H9 (cell line): ENCODE measurements at regions not wholly inside any gene's neighbourhood (a gene's known extent, or its start where the extent isn't known, plus 50 kb on each side); places are given as distances from the start of the nearest gene placed in this dataset.

ENCODE experiments used
- DNase-seq: peaks from one replicate; pipeline ENCODE4 v3.0.0-alpha.2; 2017
- H2AFZ ChIP-seq: one replicate; pipeline ENCODE4 v1.6.1; 2013; ENCODE audit warnings: mild to moderate bottlenecking, low read length, control low read depth, moderate library complexity
- H2AK5ac ChIP-seq: 2 replicates; pipeline ENCODE4 v1.6.1; 2013; ENCODE audit warnings: low read length, control low read depth, mixed read lengths; ENCODE audit not compliant: insufficient read length
- H2BK120ac ChIP-seq: one replicate; pipeline ENCODE4 v1.6.1; 2013; ENCODE audit warnings: low read depth, mild to moderate bottlenecking, low read length, control low read depth, inconsistent platforms; ENCODE audit not compliant: poor library complexity, severe bottlenecking
- H2BK12ac ChIP-seq: 2 replicates; pipeline ENCODE4 v1.6.1; 2013; ENCODE audit warnings: low read length, control low read depth, mixed read lengths, low read depth; ENCODE audit not compliant: insufficient read length
- H2BK15ac ChIP-seq: 2 replicates; pipeline ENCODE4 v1.6.1; 2013; ENCODE audit warnings: low read depth, low read length, control low read depth
- H2BK20ac ChIP-seq: one replicate; pipeline ENCODE4 v1.6.1; 2013; ENCODE audit warnings: low read depth, mild to moderate bottlenecking, low read length, control low read depth, inconsistent platforms; ENCODE audit not compliant: poor library complexity, severe bottlenecking
- H2BK5ac ChIP-seq: 2 replicates; pipeline ENCODE4 v1.6.1; 2013; ENCODE audit warnings: low read length, control low read depth, mixed read lengths; ENCODE audit not compliant: insufficient read length
- H3K14ac ChIP-seq: 2 replicates; pipeline ENCODE4 v1.6.1; 2013; ENCODE audit warnings: low read length, control low read depth; ENCODE audit not compliant: insufficient read depth
- H3K18ac ChIP-seq: 2 replicates; pipeline ENCODE4 v1.6.1; 2013; ENCODE audit warnings: low read depth, mild to moderate bottlenecking, mixed read lengths, low read length, control low read depth; ENCODE audit not compliant: insufficient read length
- H3K23ac ChIP-seq: 2 replicates; pipeline ENCODE4 v1.6.1; 2013; ENCODE audit warnings: low read length, control low read depth, mixed read lengths, low read depth; ENCODE audit not compliant: insufficient read length
- H3K23me2 ChIP-seq: 2 replicates; pipeline ENCODE4 v1.6.1; 2013; ENCODE audit warnings: low read depth, mild to moderate bottlenecking, mixed read lengths, low read length, control low read depth; ENCODE audit not compliant: insufficient read length, poor library complexity, severe bottlenecking
- H3K27ac ChIP-seq: 2 replicates; pipeline ENCODE4 v1.5.1; 2013; ENCODE audit warnings: low read length, control low read depth, mixed read lengths, low read depth; ENCODE audit not compliant: insufficient read length
- H3K27me3 ChIP-seq: 2 replicates; pipeline ENCODE4 v1.6.1; 2013; ENCODE audit warnings: low read length, control low read depth, inconsistent platforms; ENCODE audit not compliant: insufficient read depth
- H3K4ac ChIP-seq: 2 replicates; pipeline ENCODE4 v1.6.1; 2013; ENCODE audit warnings: low read depth, mild to moderate bottlenecking, control low read depth, inconsistent platforms, low read length, moderate library complexity
- H3K4me1 ChIP-seq: 2 replicates; pipeline ENCODE4 v1.6.1; 2013; ENCODE audit warnings: low read length, control low read depth, inconsistent platforms; ENCODE audit not compliant: insufficient read depth
- H3K4me2 ChIP-seq: 2 replicates; pipeline ENCODE4 v1.6.1; 2013; ENCODE audit warnings: low read length, control low read depth, mixed read lengths; ENCODE audit not compliant: insufficient read length, insufficient read depth
- H3K56ac ChIP-seq: 2 replicates; pipeline ENCODE4 v1.6.1; 2013; ENCODE audit warnings: low read depth, mild to moderate bottlenecking, mixed read lengths, low read length, control low read depth; ENCODE audit not compliant: insufficient read length
- H3K79me1 ChIP-seq: 2 replicates; pipeline ENCODE4 v1.6.1; 2013; ENCODE audit warnings: low read depth, mild to moderate bottlenecking, moderate library complexity, low read length, control low read depth, inconsistent platforms; ENCODE audit not compliant: insufficient read depth, poor library complexity, severe bottlenecking
- H3K79me2 ChIP-seq: 2 replicates; pipeline ENCODE4 v1.6.1; 2013; ENCODE audit warnings: low read length, control low read depth, inconsistent platforms; ENCODE audit not compliant: insufficient read depth
- H3K9ac ChIP-seq: 2 replicates; pipeline ENCODE4 v1.6.1; 2013; ENCODE audit warnings: low read length, control low read depth, mixed read lengths; ENCODE audit not compliant: insufficient read length; ENCODE audit errors: extremely low read depth
- H3K9me3 ChIP-seq: one replicate; pipeline ENCODE4 v1.6.1; 2013; ENCODE audit warnings: low read depth, low read length, inconsistent platforms; ENCODE audit not compliant: control insufficient read depth
- H3T11ph ChIP-seq: one replicate; pipeline ENCODE4 v1.6.1; 2013; ENCODE audit warnings: mild to moderate bottlenecking, low read length, control low read depth, inconsistent platforms
- H4K20me1 ChIP-seq: one replicate; pipeline ENCODE4 v1.6.1; 2013; ENCODE audit not compliant: control insufficient read depth, insufficient read length, insufficient read depth
- H4K5ac ChIP-seq: 2 replicates; pipeline ENCODE4 v1.6.1; 2013; ENCODE audit warnings: low read depth, mild to moderate bottlenecking, mixed read lengths, low read length, control low read depth; ENCODE audit not compliant: insufficient read length
- H4K8ac ChIP-seq: replicated peaks from 2 replicates; pipeline ENCODE4 v1.6.1; 2013; ENCODE audit warnings: low read length, control low read depth, mixed read lengths, low read depth; ENCODE audit not compliant: insufficient read length
- H4K91ac ChIP-seq: 2 replicates; pipeline ENCODE4 v1.6.1; 2013; ENCODE audit warnings: low read depth, mild to moderate bottlenecking, moderate library complexity, mixed read lengths, low read length, control low read depth; ENCODE audit not compliant: insufficient read length
- H3K27ac Mint-ChIP-seq, 3 experiments: 2 replicates in 2 of 3; 3 replicates in 1 of 3; pipeline ENCODE4 v1.8.0; 2020 to 2021; ENCODE audit warnings: mixed read lengths in 3 of 3, mild to moderate bottlenecking in 1 of 3, moderate library complexity in 1 of 3
- H3K27me3 Mint-ChIP-seq: 2 replicates; pipeline ENCODE4 v1.8.0; 2021; ENCODE audit warnings: low read depth, mild to moderate bottlenecking, moderate library complexity, mixed read lengths
- H3K36me3 Mint-ChIP-seq, 3 experiments: 2 replicates in 2 of 3; 3 replicates in 1 of 3; pipeline ENCODE4 v1.8.0; 2020 to 2021; ENCODE audit warnings: low read depth in 3 of 3, mixed read lengths in 3 of 3; ENCODE audit not compliant: insufficient read depth in 1 of 3
- H3K4me1 Mint-ChIP-seq, 2 experiments: 2 replicates each; pipeline ENCODE4 v1.8.0; 2020; ENCODE audit warnings: mixed read lengths in 2 of 2
- H3K4me3 Mint-ChIP-seq, 2 experiments: 2 replicates in 1 of 2; 3 replicates in 1 of 2; pipeline ENCODE4 v1.8.0; 2020 to 2021; ENCODE audit warnings: mild to moderate bottlenecking in 2 of 2, mixed read lengths in 2 of 2, moderate library complexity in 1 of 2
- H3K9me3 Mint-ChIP-seq, 2 experiments: 2 replicates in 1 of 2; 3 replicates in 1 of 2; pipeline ENCODE4 v1.8.0; 2020; ENCODE audit warnings: mild to moderate bottlenecking in 2 of 2, mixed read lengths in 2 of 2, moderate library complexity in 1 of 2
- CTCF ChIP-seq: fragments of 200-600 bp; sonication (generic); conservative IDR thresholded peaks from 3 replicates; pipeline ENCODE4 v1.8.0; 2021; ENCODE audit warnings: antibody characterized with exemption, mild to moderate bottlenecking
- WGBS: extraction: QIAGEN DNeasy Blood & Tissue Kit; methylation state at CpG from one replicate; pipeline ENCODE4 v1.1.7; 2013; ENCODE audit warnings: missing lambda C conversion rate, low lambda C conversion rate, mixed read lengths; ENCODE audit not compliant: insufficient read length; ENCODE audit errors: extremely low coverage; 5-methylcytosine and 5-hydroxymethylcytosine counted together

DNA sequence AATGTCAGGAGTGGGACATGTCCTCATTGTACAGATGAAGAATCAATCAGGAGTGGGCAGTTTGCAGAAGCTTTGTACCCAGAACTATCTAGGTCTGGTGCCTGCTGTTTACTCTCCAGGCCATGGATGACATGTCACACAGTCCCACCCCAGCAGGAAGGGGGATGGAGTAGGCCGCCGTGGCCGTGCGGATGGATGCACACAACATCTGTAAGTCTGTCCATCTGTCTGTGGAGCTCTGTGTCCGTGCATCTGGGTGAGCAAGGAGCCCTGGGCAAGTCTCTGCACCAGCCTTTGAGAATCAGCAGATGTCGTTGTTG lies 311.5 kb upstream of the IRX4 start:
- H3K27ac Mint-ChIP-seq, result no peak overlapping the region

More for the DNA sequence above, 311.5 kb upstream of the IRX4 start:
- H3K79me1 ChIP-seq, result no peaks in the 10 kb centered on the region
- no peak overlapping the region for H2AK5ac ChIP-seq
- DNase-seq, result no peak
- Mint-ChIP-seq H3K27me3 (peaks cover 9% of the 10 kb centered on the region), H3K36me3 (peaks cover 1 to 9% (median 9%) of the 10 kb centered on the region in 3 experiments; a peak in 6 of 7 replicates), H3K4me3 (no peak overlapping the region), H3K4me1 (no peaks in the 10 kb centered on the region), H3K9me3 (peaks cover 14 to 18% of the 10 kb centered on the region in 2 experiments; a peak in 4 of 5 replicates)
- no peak overlapping the region for H3K27ac ChIP-seq
- H3K9ac ChIP-seq, result no peak overlapping the region
- no peak overlapping the region for H3K56ac ChIP-seq
- H2BK120ac ChIP-seq, result no peak overlapping the region
- H4K8ac ChIP-seq, result no peak overlapping the region
- no peak overlapping the region for H3K4ac ChIP-seq
- no peak overlapping the region for H3K4me2 ChIP-seq
- no peak overlapping the region for H3T11ph ChIP-seq
- no peak overlapping the region for H4K91ac ChIP-seq
- no peak for TF ChIP-seq CTCF
- H3K79me2 ChIP-seq, result no peaks in the 10 kb centered on the region
- H3K9me3 ChIP-seq, result peaks cover 5% of the 10 kb centered on the region
- H4K20me1 ChIP-seq, result no peaks in the 10 kb centered on the region
- H3K14ac ChIP-seq, result no peak overlapping the region
- WGBS, result no CpG with 5 or more reads among the region's 6 CpGs
- H2BK5ac ChIP-seq, result no peak overlapping the region
- no peak overlapping the region for H2BK15ac ChIP-seq
- H2BK12ac ChIP-seq, result no peak overlapping the region
- no peak overlapping the region for H2BK20ac ChIP-seq
- no peak overlapping the region for H2AFZ ChIP-seq
- no peaks in the 10 kb centered on the region for H3K27me3 ChIP-seq
- no peak overlapping the region for H3K23ac ChIP-seq
- no peaks in the 10 kb centered on the region for H3K23me2 ChIP-seq
- H3K18ac ChIP-seq, result no peak overlapping the region
- no peaks in the 10 kb centered on the region for H3K4me1 ChIP-seq
- H4K5ac ChIP-seq, result no peak overlapping the region
